Activated T-cell treated with anti-CD3 and anti-CD28 coated beads for 24 hours (primary cell): ENCODE measurements at regions not wholly inside any gene's neighbourhood (a gene's known extent, or its start where the extent isn't known, plus 50 kb on each side); places are given as distances from the start of the nearest gene placed in this dataset.
"Not testable (repeated sequence)": the region's sequence is repeated elsewhere in the genome, so short reads cannot be mapped to it uniquely, and the experiment has no call there.

Experiments
- DNase-seq: peaks from one replicate; pipeline ENCODE4 v3.0.0-alpha.2; 2020; ENCODE audit warnings: low read depth

DNA sequence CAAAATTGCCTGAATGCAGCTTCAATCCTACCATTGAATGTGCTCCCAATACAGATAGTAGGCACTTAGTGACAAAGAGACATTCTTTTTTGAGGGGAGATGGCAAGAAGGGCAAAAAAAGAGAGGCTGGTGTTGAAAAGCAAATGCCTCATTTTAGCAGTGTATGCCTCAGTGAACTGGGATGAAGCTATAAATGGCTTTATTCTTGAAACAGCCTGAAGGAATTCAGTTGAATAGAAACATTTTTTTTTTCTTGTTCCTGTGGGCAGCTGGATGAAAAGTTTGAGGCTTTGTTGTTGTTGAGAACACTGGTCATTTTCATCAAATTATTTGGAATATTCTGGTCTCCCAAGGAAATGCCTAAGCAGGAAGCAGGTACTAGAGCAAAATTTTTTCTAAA, 228.9 kb downstream of the RNF144A start:
- no peak for DNase-seq

DNA sequence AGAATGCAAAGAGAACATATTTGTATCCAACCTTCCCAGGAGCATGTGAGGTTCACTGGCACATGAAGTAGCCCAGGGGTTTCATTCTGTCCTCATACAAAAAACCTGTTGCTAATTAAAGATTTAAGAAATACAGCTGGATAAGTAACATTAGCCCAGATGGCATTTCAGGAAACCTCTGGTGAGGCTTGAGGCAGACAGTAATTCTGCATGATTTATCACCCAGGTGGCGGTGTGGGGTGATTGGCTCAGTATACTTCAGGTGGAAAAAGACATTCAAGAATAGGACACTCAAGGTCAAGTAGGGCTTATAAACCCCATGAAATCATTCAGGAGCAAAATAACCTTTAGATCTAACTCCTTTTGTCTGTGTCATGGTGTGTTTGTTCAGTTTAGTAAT, 237.4 kb downstream of the RNF144A start:
- DNase-seq: no peak

- DNase-seq: no peak
These were observed 244.3 kb downstream of the RNF144A start for GRCh38 chr2:7161501-7161900.

- no peak for DNase-seq
These were observed 248.5 kb downstream of the RNF144A start for GRCh38 chr2:7165736-7166135.

DNA sequence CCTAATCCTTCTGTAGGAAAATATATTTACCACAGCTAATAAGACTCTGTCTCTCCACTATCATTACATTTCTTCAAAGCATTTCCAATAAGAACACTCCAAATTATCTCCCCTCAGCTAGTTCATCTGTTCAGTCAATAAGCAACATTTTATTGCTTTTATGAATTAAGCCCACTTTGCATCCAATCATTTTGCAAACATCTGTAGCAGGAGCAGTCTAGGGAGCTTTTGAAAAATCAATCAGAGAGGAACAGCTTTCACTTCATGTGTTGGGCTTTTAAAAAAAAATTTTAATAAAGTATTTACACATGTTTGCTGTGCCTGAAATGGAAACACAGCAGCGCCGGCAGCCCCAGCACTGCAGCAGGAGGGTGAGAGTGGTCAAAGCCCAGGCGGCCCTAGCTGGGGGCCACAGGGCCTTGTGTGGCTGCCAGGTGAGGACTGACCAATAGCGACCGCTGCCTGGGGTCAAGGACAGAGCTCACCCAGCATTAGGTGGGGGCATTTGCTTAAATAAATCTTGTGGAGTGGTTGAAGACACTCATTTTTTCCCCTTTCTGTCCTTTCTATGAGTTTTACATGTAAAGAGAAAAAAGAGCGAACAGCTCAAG, 250.7 kb downstream of the RNF144A start:
- DNase-seq: no peak

GRCh38 chr2:7169593-7169992, 252.4 kb downstream of the RNF144A start:
- DNase-seq: no peak

DNA sequence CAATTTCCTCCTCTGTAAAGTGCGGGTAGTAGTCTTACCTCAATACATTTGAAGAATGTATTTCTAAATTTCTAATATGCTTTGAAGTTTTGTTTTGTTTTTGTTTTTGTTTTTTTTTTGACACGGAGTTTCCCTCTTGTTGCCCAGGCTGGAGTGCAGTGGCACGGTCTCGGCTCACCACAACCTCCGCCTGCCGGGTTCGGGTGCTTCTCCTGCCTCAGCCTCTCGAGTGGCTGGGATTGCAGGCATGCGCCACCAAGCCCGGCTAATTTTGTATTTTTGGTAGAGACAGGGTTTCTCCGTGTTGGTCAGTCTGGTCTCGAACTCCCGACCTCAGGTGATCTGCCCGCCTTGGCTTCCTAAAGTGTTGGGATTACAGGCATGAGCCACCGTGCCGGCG, 261.8 kb downstream of the RNF144A start:
- not testable (repeated sequence) for DNase-seq

DNA sequence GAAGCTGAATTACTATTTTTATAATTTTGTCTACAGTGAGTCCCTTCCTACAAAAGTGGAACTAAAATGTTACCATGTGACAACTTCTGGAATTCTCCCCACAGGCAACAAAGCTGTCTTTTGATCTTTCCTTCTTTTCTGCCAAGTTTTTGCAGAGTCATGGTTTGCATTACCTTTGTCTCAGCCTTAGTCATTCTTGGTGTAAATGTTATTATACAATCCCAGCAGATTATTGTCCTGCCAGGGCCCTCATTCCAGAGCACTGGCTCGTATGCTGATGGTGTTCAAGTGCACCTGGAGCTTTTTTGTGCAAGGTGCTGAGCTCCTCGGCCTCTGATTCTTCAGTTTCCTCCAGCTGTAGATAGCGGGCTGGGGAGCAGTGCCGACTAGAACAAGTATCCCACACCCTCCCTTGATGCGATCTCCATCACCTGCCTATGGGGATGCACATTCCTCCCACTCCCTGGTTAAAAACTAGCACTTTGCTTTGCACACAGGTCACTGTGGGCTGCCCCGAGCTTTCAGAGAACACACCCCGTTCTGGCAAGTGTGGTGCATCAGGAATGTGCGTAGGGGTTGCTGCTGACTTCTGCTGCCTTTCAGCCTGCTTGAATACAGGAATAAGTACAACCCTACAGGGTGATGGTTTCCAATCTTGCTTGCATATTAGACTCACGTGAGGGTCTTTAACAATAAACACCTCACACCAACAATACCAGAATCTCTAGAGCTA, 263.6 kb downstream of the RNF144A start:
- no peak for DNase-seq

DNA sequence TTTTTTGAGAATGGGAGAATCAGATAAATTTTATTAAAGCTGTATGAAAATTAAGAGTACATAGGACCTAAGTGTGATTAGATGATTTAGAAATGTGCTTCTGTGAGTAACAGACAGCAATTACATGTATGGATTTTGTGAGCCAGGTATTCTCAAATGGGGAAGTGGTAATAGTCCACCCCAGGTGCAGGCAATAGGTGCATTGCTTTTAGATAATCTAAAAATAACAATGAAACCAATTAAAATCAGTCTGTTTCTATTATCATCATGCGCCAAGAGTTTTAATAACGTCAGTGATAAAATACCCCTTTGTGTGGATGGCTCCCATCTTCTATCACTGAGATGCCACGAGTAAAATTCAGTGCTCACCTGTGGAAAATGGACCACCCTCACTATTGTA, 265.3 kb downstream of the RNF144A start:
- DNase-seq: no peak

DNA sequence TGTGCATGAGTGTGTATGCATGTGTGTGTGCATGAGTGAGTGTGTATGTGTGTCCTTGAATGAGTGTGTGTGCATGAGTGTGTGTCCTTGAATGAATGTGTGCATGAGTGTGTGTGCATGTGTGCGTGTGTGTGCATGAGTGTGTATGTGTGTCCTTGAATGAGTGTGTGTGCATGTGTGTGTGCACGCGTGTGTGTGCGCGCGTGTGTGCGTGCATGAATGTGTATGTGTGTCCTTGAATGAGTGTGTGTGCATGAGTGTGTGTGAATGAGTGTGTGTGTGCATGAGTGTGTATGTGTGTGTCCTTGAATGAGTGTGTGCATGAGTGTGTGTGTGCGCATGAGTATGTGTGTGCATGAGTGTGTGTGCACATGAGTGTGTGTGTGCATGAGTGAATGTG, 271.9 kb downstream of the RNF144A start:
- no peak for DNase-seq

DNA sequence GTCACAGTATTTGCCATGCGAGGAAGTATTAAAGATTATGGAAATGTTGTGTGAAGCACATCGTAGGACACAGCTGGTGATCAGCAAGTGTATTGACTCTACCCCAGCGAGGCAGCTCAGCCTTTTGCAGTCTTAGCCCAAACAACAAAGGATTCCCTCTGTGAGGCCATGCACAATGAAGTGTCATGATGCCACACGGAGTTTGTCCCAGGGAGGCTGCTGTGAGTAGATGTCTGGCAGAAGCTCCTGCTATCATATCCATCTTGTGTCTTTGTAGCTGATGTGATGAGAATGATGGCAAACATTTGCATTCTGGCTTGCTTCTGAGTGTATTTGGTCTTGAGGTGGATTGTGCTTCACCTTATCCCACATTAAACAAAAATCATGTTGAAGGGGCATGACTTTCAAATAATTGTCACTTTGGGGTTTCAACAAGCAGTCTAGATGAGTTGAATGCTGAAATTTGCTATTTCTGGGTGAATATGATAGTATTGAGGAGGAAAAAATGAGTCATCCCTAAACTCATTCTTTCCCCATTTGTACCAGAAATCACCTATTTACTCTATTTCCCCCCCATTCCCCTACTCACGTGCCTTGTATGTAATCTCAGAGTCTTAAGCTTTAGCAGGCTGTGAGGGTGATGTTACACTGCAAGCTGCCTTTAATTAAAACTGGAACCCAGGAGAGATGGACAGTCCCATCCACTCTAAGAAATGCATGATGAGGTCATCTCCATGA, 273.5 kb downstream of the RNF144A start:
- DNase-seq: no peak

DNA sequence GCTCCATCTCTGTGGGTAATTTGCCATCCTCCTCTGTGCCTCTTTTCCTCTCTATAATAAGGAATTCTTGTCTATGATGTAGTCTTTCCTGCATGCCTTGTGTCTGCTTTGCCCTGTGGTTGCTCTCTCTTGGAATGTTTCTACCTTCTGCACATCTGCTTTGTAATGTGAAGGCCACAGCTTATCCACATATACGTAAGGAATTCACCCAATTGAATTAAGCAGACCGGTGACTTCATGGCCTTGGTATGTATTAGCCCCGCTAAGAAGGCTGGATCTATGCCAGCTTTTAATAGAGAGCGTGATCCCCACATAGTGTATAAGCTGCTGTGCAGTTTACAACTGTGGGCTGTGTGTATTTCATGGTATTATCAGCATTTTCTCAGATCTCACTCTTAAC, 274.7 kb downstream of the RNF144A start:
- no peak for DNase-seq

DNA sequence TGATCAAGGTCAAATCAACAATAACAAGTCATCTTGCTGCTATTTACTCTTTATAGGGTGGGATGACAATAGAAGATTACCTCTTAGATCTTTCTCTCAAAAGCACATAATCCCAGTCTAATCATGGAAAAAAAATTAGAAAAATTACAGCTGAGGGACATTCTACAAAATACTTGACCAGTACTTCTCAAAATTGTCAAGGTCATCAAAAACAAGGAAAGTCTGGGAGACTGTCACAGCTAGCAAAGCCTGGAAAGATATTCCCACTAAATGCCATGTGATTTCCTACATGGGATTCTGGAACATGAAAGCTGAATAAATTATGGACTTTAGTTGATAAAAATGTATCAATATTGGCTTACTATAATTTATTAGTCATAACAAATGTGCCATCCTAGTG, 276.2 kb downstream of the RNF144A start:
- no peak for DNase-seq

GRCh38 chr2:7194950-7195349, 277.7 kb downstream of the RNF144A start:
- DNase-seq: no peak

GRCh38 chr2:7196883-7197282, 279.7 kb downstream of the RNF144A start:
- DNase-seq: no peak

GRCh38 chr2:7201851-7202250, 284.6 kb downstream of the RNF144A start:
- DNase-seq: no peak

DNA sequence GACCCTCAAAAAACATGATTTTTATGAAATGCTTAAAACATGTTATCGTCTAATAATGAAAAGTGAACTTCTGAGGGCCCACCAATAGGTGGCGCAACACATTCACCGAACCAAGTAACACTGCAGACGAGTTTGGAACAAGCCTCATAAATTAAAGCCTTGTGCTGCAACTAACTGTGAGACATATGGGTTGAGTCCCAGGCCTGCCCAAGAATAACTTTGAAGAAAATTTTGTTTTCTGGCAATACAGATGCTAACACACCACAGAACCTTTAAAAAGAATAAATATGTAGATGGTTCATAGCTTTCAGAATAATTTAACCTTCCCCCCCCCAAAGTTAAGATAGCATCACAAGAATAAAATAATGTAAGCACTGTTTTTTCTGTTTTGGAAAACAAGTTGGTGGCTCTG, 285.9 kb downstream of the RNF144A start:
- DNase-seq: peak; percentile 49

GRCh38 chr2:7205151-7205830, 288.1 kb downstream of the RNF144A start:
- no peak for DNase-seq

- no peak for DNase-seq
These were observed 289.0 kb downstream of the RNF144A start for GRCh38 chr2:7206111-7206810.

DNA sequence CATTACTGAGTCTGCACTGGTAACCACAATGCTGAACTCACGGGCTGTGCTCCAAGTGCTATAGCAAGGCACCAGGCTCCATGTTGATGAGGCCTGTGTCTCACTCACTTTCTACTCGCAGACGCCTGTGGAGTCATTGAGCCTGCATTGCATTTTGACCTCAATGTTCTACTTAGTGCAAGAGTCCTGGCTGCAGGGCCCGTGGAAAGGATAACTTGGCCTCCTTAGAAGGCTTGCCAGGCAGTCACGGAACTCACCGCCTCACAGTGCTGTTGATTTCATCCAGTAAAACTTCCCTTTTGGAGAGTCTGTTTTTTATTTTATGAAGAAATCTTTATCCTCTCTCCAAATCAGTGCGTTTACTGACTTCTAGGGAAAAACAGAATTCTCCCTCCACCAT, 290.4 kb downstream of the RNF144A start:
- no peak for DNase-seq

GRCh38 chr2:7209757-7210555, 292.7 kb downstream of the RNF144A start:
- no peak for DNase-seq
